HPDE6-E6E7 (cell line): ENCODE measurements at regions not wholly inside any gene's neighbourhood (a gene's known extent, or its start where the extent isn't known, plus 50 kb on each side); places are given as distances from the start of the nearest gene placed in this dataset.
"Not testable (repeated sequence)": the region's sequence is repeated elsewhere in the genome, so short reads cannot be mapped to it uniquely, and the experiment has no call there.

ENCODE experiments used
- DNase-seq: peaks from one replicate; pipeline ENCODE4 v3.0.0; 2011; ENCODE audit warnings: missing footprints; ENCODE audit errors: extremely low spot score

- no peak for DNase-seq
Measured at GRCh38 chrX:4118666-4119530, 405.4 kb upstream of the PRKX start.

- DNase-seq = no peak
Measured at GRCh38 chrX:4110964-4111363, 397.5 kb upstream of the PRKX start.

- DNase-seq = no peak
Measured at GRCh38 chrX:4094926-4095325, 381.5 kb upstream of the PRKX start.

- DNase-seq = no peak
Measured at GRCh38 chrX:4091046-4091760, 377.8 kb upstream of the PRKX start.

- no peak for DNase-seq
Measured at GRCh38 chrX:4059893-4060292, 346.4 kb upstream of the PRKX start.

GRCh38 chrX:4043951-4044350 is 330.5 kb upstream of the PRKX start:
- no peak for DNase-seq

GRCh38 chrX:4035874-4036273 is 322.4 kb upstream of the PRKX start:
- no peak for DNase-seq

- DNase-seq = no peak
Measured at GRCh38 chrX:4028151-4028550, 314.7 kb upstream of the PRKX start.

- DNase-seq = no peak
Measured at GRCh38 chrX:4005281-4005680, 291.8 kb upstream of the PRKX start.

GRCh38 chrX:4004822-4005221 is 291.4 kb upstream of the PRKX start:
- DNase-seq = no peak

GRCh38 chrX:3994315-3994714 is 280.9 kb upstream of the PRKX start:
- DNase-seq = no peak

GRCh38 chrX:3990569-3990968 is 277.1 kb upstream of the PRKX start:
- no peak for DNase-seq

GRCh38 chrX:3972104-3972858 is 258.8 kb upstream of the PRKX start:
- not testable (repeated sequence) for DNase-seq

GRCh38 chrX:3968749-3969148 is 255.3 kb upstream of the PRKX start:
- DNase-seq = no peak

GRCh38 chrX:3963980-3964379 is 250.5 kb upstream of the PRKX start:
- DNase-seq = no peak

- DNase-seq = no peak
Measured at GRCh38 chrX:3962511-3963311, 249.3 kb upstream of the PRKX start.

- no peak for DNase-seq
Measured at GRCh38 chrX:3960952-3961351, 247.5 kb upstream of the PRKX start.

GRCh38 chrX:3951859-3952258 is 238.4 kb upstream of the PRKX start:
- no peak for DNase-seq

GRCh38 chrX:3950373-3950772 is 236.9 kb upstream of the PRKX start:
- DNase-seq = no peak

- DNase-seq = no peak
Measured at GRCh38 chrX:3943965-3944364, 230.5 kb upstream of the PRKX start.

- DNase-seq = peak; percentile 9
Measured at GRCh38 chrX:3940000-3940610, 226.7 kb upstream of the PRKX start.
